SW480 (cell line): ENCODE measurements at regions not wholly inside any gene's neighbourhood (a gene's known extent, or its start where the extent isn't known, plus 50 kb on each side); places are given as distances from the start of the nearest gene placed in this dataset.

Source experiments
- DNase-seq: peaks from one replicate; pipeline ENCODE4 v3.0.0-alpha.2; 2016; ENCODE audit warnings: low spot score

GRCh38 chr10:28250782-28251181 lies 52.1 kb downstream of the MPP7 start:
- DNase-seq = peak; percentile 50

GRCh38 chr10:28250358-28250757 lies 52.5 kb downstream of the MPP7 start:
- DNase-seq = no peak

- DNase-seq = no peak
These were observed 53.4 kb downstream of the MPP7 start for GRCh38 chr10:28249512-28249911.

- no peak for DNase-seq
These were observed 54.8 kb downstream of the MPP7 start for GRCh38 chr10:28248092-28248491.

GRCh38 chr10:28246023-28246422 lies 56.8 kb downstream of the MPP7 start:
- no peak for DNase-seq

GRCh38 chr10:28243923-28244322 lies 58.9 kb downstream of the MPP7 start:
- no peak for DNase-seq

- DNase-seq = no peak
These were observed 60.2 kb downstream of the MPP7 start for GRCh38 chr10:28242555-28243204.

- DNase-seq = peak; percentile 53
These were observed 61.0 kb downstream of the MPP7 start for GRCh38 chr10:28241741-28242399.

GRCh38 chr10:28240400-28240799 lies 62.5 kb downstream of the MPP7 start:
- DNase-seq = no peak

GRCh38 chr10:28236591-28236990 lies 66.3 kb downstream of the MPP7 start:
- DNase-seq = no peak

- DNase-seq = no peak
These were observed 82.1 kb downstream of the MPP7 start for GRCh38 chr10:28220811-28221210.

GRCh38 chr10:28219251-28219650 lies 83.6 kb downstream of the MPP7 start:
- no peak for DNase-seq

GRCh38 chr10:28217848-28218247 lies 85.0 kb downstream of the MPP7 start:
- DNase-seq = peak; percentile 74

GRCh38 chr10:28215930-28216329 lies 86.9 kb downstream of the MPP7 start:
- peak; percentile 22 for DNase-seq

- DNase-seq = no peak
These were observed 88.6 kb downstream of the MPP7 start for GRCh38 chr10:28214219-28214618.

- DNase-seq = no peak
These were observed 91.1 kb downstream of the MPP7 start for GRCh38 chr10:28211759-28212158.

- DNase-seq = no peak
These were observed 95.1 kb downstream of the MPP7 start for GRCh38 chr10:28207799-28208198.

- no peak for DNase-seq
These were observed 99.9 kb downstream of the MPP7 start for GRCh38 chr10:28202941-28203352.

GRCh38 chr10:28201410-28202400 lies 101.2 kb downstream of the MPP7 start:
- no peak for DNase-seq

GRCh38 chr10:28200775-28201174 lies 102.1 kb downstream of the MPP7 start:
- DNase-seq = no peak

GRCh38 chr10:28199941-28200340 lies 102.9 kb downstream of the MPP7 start:
- no peak for DNase-seq

- no peak for DNase-seq
These were observed 112.7 kb downstream of the MPP7 start for GRCh38 chr10:28190196-28190595.

GRCh38 chr10:28188526-28188925 lies 114.3 kb downstream of the MPP7 start:
- DNase-seq = no peak
